HG03457 (cell line): ENCODE measurements at regions not wholly inside any gene's neighbourhood (a gene's known extent, or its start where the extent isn't known, plus 50 kb on each side); places are given as distances from the start of the nearest gene placed in this dataset.

Source experiments
- ATAC-seq: cut with Tn5 transposase; IDR thresholded peaks from one replicate; pipeline ENCODE4 v1.9.1; 2021; ENCODE audit warnings: moderate number of reproducible peaks; ENCODE audit not compliant: unreplicated experiment

- no peak for ATAC-seq
Measured at GRCh38 chr7:33661430-33662160, 243.7 kb upstream of the BMPER start.

DNA sequence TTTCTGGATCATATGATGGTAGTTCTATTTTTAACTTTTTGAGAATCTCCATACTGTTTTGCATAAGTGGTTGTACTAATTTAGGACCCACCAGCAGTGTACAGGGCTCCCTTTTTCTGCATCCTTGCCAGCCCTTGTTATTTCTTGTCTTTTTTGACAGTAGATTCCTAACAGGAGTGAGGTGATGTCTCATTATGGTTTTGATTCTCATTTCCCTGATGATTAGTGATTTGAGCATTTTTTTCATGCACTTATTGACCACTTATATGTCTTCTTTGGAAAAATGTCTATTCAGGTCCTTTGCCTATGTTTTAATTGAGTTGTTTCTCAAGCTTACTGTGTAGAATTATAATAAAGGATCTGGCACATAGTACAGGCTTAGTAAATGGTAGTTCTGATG is 238.8 kb upstream of the BMPER start:
- ATAC-seq: no peak

GRCh38 chr7:33667196-33667595 is 238.1 kb upstream of the BMPER start:
- no peak for ATAC-seq

GRCh38 chr7:33669251-33669670 is 236.1 kb upstream of the BMPER start:
- no peak for ATAC-seq

GRCh38 chr7:33671531-33672262 is 233.6 kb upstream of the BMPER start:
- peak; percentile 59 for ATAC-seq

DNA sequence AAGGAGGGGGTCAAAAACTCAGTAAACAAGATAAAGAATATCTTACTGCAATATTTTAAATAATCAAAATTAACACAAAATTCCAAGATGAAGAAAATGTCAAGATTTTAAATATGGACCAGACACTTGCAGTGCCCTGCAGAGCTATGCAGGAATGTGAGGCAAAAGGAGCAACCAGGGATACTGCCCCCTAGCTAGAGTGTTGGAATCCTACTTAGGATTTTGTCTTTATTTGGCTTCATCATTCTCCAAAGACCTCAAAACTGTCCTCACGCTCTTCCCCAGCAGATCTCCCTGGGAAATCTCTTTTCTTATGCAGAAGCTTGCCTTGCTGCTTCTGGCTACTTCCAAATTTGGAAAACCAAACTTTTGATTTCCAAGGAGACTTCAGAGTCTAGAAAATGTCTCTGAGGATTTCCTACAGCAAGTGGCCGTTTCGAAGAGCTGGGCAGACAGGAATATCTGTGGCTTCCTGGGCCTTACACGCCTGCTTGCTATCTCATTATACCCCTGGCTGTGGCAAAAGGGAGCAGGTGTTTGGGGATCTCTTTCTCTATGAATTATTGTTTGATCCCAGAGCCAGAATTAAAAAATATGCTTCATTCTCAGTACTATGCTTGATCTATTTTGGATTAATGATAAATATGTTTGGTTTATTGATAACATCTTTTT is 232.2 kb upstream of the BMPER start:
- ATAC-seq: no peak

DNA sequence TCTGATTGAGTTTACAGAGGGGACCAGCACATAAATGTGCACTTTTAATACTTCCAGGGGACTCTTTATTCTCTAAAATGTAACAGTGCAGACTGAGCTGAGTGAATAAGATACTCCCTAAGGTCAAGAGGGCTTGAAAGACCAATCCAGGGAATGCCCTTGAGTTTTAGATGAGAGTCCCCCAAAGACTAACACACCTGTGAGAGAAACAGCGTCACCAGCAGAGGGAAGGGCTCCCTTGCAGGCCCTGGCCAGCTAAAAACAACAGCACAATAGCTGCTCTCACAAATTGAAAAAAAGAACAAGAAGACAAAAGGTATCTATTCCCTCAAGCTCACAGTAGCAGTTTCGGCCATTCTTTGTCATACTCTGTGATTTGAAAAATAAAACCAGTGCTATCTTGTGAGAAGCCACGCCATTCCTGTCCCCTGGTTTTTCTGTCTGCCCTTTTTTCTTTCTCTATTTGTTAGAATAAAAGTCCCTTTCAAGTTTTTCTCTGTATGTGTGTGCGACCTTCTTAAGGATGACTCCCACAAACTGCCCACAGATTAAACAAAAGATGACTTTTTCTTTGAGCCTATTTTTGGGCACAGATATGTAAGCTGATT is 230.4 kb upstream of the BMPER start:
- ATAC-seq: no peak

GRCh38 chr7:33677556-33677955 is 227.8 kb upstream of the BMPER start:
- no peak for ATAC-seq

- ATAC-seq: no peak
Measured at GRCh38 chr7:33678569-33679335, 226.6 kb upstream of the BMPER start.

GRCh38 chr7:33680682-33681081 is 224.7 kb upstream of the BMPER start:
- ATAC-seq: no peak

DNA sequence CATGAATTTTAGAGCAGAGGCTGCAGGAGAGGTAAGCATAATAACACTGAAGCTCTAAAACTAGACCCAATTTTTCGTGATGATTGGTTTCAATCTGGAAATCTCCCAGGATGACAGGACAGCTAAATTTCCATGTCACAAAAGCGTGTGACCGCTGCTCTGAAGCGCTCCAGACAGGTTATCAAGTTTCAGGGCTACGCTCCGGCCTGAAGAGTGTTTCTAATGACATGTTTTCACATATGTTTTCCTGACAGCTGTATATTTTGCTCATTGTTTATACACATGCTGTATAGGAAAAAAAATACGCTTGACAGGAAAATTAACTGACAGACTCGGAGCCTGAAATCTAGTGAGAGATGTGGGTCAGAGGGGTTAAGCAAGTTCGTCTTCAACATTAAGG is 219.8 kb upstream of the BMPER start:
- ATAC-seq: no peak

GRCh38 chr7:33685981-33686683 is 219.2 kb upstream of the BMPER start:
- ATAC-seq: no peak

DNA sequence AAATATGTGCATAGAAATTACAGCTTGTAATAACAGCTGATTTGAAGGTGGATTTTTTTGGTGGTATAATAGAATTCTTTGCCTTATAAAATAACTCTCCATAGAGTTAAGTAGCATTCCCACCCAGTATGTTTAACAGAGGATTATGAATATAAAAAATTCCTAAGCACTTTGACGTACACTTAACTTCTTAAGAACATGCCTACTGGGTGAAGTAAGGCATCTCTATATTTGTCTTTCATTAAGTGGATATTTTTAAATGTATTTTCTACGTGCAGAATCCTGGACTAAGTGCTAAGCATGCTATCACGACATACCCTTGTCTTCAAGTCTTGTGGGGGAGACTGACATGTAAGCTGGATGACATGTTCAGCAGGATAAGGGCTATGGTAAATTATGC is 217.7 kb upstream of the BMPER start:
- ATAC-seq: no peak

DNA sequence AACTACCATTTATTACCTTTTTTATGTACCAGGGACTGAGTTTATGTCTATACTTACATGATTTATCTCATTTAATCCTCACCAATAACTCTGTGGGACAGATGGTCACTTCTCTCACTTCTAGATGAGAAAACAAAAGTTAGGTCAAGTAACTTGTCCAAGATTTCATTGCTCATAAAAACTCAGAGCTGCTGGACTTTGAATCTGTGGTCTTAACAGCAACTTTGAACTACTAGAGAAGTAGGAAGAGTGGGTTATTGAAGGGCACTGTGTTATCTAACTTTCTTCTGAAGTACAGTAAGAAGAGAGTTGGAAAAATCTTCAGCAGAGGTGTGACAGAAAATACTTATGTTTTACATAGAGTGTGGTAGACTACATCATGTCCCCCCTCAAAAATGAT is 214.2 kb upstream of the BMPER start:
- no peak for ATAC-seq

DNA sequence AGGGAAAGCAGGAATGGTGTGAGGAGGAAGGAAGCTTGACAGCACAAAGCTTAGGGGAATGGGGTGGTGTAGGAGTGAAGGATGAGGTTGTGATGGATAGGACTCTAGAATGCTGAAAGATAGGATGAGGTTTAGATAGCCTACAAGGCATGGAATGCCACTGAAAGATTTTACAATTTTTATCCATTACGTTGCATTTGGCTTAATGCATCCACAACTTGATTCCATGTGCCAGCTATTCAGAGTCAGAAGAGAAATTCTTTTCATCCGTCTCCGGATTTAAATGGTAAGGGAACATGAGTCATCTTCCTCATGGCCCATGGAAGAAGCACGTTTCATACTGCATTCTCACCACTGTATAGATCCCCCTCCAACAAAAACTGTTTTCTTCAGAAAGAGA is 212.4 kb upstream of the BMPER start:
- ATAC-seq: no peak

GRCh38 chr7:33694006-33694405 is 211.3 kb upstream of the BMPER start:
- no peak for ATAC-seq

DNA sequence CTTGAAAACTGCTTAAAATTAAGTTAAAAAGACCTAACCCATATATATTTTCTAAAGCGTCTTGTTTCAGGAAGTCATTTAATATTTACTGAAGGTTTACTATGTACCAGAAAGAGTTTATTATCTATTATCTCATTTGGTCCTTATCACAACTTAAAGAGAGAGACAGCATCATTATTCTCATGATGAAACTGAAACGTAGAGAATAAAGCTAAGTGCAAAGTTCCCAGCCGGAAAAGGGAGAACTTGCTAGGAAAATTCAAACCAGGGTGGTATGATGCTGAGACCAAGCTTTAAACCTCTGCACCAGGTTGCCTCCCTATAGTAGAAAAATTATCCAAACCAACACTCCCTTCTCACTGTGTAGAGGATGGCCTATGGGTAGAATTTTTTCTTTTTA is 207.7 kb upstream of the BMPER start:
- no peak for ATAC-seq

DNA sequence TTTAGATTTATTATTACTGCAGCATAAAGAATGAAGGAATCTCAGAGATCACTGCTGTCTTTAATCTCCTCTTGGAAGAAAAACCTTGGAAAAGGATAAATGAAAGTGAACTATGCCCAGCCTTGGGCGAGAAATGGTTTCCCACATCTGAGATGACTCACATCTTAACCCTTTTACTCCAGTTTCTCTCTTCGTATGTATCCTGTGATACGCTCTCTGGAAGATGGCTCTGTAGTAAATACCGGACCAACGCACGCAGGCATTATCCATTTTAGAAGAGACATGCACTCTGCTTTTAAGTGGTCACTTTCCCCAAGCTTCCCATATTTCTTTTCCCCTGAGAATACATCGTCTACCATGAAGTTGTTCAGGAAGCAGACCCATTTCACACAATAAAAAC is 207.3 kb upstream of the BMPER start:
- ATAC-seq: no peak

DNA sequence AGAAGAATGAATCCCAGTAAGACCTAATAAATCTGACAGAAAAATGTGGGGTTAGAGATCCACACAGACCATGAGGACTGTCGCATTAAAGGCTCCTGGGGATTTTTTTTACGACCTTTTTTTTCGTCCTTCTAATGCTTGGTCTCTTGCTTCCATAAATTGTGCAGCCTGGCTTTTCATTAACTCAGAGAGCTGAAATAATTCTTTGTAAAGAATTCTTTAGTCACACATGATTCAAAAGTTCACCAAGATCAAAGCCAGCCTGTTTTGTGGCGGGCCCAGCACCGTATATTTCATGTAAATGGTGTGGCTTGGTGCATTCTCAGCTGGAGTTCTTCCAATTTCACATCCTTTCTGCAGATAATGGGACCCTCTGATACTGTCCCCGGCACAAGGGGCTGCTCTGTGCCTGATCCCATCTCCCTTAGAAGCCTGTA is 206.6 kb upstream of the BMPER start:
- no peak for ATAC-seq
